HG02981 (cell line): ENCODE measurements at regions not wholly inside any gene's neighbourhood (a gene's known extent, or its start where the extent isn't known, plus 50 kb on each side); places are given as distances from the start of the nearest gene placed in this dataset.

Experiments used
- ATAC-seq: cut with Tn5 transposase; IDR thresholded peaks from one replicate; pipeline ENCODE4 v1.9.1; 2021; ENCODE audit warnings: mild to moderate bottlenecking, moderate library complexity; ENCODE audit not compliant: unreplicated experiment

DNA sequence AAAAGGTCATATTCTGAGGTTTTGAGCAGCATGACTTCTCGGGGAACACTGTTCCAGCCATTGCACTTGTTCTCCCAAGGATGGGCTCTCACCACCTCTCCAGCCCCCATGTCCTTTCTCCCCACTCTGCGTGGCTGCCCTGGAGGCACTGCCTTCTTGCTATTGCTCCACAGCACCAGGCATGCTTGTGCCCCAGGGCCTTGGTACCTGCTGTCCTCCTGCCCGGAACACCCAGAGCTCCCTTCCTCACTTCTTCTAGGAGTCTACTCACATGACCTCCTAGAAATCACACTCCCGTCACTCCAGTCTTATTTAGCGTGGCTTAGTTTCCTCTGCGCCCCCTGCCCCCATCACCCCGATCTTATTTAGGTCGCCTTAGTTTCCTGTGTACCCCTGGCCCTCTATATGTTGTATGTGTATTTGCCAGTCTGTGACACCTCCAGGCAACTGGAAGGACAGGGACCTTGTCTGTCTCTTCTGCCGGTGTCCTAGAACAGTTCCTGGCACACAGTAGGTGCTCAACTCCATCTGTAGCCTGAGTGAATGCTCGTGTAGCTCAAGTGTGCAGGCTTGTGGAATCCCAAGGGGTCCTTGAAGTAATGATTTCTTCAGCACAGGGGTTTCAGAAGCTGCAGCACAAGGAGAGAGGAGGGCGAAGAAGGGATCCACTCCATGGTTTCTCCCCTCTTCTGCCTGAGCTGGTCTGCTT lies 208.6 kb upstream of the CIBAR2 start:
- ATAC-seq: no peak

- ATAC-seq: no peak
These were observed 209.4 kb upstream of the CIBAR2 start for GRCh38 chr16:85321509-85322271.

DNA sequence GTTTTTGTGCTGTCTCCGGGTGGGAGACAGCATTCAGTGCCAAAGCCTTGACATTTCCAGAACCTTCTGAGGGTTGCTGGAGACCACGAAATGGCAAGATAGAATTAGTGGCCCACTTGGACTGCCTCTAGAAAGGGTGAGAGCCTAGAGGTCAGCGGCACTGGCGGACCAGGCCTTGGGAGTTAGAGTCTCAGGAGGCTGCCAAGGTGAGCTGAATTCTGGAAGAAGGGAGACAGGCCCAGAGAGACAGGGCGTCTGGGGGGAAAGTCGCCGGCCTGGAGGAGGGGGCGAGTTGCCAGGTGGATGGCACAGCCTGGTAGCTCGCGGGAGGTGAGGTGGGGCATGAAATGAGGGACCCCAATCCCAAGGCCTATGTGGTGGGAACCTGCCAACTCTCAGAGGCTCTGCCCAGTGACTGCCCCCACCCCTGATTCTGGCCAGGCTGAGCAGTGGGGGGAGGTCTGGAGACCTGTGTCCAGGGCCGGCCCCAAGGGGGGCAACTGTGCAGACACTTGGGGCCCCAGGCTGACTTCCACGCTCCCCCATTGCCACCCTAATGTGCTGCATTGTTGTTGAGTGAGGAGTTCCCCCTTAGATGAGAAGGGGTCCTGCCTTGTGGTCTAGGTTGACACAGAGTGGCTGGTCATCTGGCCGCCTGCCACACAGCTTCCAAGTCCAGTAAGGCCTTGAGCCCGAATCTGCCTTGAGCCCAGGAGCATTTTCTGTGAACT lies 211.1 kb upstream of the CIBAR2 start:
- ATAC-seq: no peak

DNA sequence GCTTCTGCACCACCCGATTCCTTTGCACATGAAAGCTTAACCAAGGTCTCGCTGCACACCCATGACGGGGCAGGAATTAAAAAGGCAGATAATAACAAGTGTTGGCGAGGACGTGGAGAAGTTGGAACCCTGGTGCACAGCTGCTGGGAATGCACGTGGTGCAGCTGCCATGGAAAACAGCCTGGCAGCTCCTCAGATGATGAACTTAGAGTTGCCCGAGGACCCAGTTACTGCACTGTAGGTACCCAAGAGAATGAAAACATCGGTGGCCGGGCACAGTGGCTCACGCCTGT lies 211.6 kb upstream of the CIBAR2 start:
- no peak for ATAC-seq

- ATAC-seq: no peak
These were observed 212.2 kb upstream of the CIBAR2 start for GRCh38 chr16:85324488-85324887.

DNA sequence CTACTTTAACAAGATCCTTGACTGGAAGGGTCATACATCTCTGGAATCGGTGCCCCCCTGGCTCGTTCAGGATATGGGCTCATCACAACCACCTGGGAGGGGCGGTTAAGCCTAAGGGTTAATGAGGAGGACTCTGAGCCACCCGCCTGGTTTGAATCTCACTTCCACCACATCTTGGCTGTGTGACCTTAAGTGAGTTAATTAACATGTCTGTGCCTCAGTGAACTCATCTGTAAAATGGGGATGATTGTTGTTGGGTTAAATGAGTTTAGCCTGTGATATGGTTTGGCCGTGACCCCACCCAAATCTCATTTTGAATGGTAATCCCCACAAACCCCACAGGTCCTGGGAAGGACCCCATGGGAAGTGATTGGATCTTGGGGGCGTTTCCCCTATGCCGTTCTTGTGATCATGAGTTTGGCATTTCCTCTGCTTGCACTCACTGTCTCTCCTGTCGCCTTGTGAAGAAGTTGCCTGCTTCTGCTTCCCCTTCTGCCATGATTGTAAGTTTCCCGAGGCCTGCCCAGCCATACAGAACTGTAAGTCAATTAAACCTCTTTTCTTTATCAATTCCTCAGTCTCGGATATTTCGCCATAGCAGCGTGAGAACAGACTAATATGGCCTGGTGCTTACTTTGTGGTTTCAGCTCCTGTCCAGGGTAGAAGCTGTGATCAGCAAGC lies 214.0 kb upstream of the CIBAR2 start:
- ATAC-seq: no peak

DNA sequence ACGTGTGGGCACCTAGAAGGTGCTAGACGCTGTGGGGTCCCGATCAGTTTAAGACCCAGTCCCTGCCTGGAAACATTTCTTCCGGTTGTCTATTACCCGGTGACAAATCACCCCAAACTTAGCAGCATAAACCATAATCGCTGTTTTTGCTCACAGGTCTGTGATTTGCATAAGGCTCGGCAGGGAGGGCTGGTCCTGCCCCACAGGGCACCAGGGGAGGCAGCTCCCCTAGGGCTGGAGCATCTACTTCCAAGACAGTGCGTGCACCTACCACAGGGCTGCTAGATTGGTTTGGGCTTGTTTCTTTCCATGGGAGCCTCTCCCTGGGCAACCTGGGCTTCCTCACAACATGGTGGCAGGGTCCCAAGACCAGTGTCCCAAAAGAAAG lies 214.5 kb upstream of the CIBAR2 start:
- ATAC-seq: no peak

DNA sequence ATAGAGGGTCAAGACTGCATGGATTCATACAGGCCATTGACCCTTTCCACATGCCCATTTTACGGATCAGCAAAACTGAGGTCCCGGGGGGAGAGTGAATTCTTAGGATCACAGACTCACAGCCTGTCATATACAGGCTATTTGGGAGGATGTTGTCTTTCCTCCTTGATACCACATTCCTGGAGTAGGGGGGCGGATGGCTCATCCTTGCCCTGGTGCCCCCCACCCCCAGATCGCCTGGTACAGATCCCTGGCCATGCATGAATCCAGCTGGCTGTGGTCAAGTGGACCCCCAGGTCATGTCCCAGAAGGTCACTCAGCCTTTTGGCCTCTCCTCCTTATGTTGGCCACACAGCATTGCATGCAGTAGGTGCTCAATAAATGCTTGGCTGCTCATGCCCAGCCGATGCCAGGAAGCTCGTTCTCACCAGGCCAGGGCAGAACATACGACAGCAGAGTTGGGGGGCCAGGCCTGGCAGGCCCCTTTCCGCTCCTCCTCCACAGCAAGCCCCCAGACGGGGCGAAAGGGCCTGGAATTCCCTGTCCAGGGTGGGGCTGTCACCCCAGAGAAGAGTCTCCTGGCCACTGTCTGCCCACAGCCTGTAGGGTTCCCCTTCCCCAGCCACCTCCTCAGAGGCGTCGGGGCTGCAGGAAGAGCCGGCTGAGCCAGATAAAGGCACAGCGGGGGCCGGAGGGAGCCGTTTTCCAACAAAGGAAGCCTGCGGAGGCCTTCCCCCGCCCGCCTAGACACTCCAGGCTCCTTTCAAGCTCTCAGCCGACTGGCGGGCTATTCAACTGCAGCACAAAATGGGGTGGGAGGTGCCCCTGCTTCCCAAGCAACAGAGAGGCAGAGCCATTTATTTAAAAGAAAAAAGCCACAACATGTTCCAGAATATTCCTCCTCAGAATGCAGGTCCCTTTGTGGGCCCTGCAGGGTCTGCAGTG lies 215.7 kb upstream of the CIBAR2 start:
- ATAC-seq: no peak

GRCh38 chr16:85328676-85329058 lies 216.4 kb upstream of the CIBAR2 start:
- no peak for ATAC-seq

- no peak for ATAC-seq
These were observed 217.0 kb upstream of the CIBAR2 start for GRCh38 chr16:85329059-85329812.

DNA sequence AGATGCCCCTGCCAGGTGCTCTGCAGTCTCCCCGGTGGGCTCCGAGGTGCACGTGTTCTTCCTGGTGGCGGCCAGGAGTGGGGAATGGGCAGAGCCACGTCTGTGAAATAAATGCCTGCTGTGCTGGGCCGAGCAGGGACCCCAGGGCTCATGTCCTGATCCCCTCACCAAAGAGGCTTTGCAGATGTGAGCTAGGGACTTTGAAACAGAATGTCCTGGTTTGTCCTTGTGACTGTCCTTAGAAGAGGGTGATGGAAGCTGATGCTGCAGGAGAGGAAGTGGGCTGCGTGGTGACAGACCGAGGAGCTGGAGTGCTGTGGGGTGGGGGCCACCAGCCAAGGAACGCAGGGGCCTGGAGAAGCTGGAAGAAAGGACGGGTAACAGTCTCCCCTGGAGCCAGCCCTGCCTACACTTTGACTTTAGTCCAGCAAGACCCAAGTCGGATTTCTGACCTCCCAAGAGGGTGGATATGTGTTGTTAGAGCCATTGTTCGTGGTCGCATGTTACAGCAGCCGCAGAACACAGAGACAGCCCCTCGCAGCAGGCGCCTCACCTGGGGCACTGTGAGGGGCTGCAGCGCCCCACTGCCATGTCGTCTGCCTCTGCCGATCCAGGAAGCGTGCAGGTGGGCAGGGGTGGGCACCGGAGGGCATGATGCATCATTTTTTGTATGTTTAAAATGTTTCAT lies 217.9 kb upstream of the CIBAR2 start:
- no peak for ATAC-seq

GRCh38 chr16:85330694-85331188 lies 218.5 kb upstream of the CIBAR2 start:
- no peak for ATAC-seq

DNA sequence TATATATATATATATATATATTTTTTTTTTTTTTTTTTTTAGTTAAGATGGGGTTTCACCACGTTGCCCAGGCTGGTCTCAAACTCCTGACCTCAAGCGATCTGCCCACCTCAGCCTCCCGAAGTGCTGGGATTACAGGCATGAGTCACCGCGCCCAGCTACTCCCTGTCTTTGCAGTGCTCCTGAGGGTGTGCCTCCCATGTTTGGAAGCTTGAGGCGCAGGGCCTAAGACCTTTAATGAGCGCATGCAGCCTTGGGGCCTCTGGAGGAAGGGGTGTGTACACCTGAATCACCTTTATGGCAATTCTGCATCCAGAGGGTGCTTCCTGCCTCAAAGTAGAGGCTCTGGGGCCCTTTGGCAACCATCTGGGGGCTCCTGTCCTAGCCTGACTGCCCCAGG lies 219.4 kb upstream of the CIBAR2 start:
- ATAC-seq: no peak

GRCh38 chr16:85332175-85332574 lies 219.9 kb upstream of the CIBAR2 start:
- no peak for ATAC-seq

GRCh38 chr16:85333337-85333736 lies 221.1 kb upstream of the CIBAR2 start:
- ATAC-seq: no peak

DNA sequence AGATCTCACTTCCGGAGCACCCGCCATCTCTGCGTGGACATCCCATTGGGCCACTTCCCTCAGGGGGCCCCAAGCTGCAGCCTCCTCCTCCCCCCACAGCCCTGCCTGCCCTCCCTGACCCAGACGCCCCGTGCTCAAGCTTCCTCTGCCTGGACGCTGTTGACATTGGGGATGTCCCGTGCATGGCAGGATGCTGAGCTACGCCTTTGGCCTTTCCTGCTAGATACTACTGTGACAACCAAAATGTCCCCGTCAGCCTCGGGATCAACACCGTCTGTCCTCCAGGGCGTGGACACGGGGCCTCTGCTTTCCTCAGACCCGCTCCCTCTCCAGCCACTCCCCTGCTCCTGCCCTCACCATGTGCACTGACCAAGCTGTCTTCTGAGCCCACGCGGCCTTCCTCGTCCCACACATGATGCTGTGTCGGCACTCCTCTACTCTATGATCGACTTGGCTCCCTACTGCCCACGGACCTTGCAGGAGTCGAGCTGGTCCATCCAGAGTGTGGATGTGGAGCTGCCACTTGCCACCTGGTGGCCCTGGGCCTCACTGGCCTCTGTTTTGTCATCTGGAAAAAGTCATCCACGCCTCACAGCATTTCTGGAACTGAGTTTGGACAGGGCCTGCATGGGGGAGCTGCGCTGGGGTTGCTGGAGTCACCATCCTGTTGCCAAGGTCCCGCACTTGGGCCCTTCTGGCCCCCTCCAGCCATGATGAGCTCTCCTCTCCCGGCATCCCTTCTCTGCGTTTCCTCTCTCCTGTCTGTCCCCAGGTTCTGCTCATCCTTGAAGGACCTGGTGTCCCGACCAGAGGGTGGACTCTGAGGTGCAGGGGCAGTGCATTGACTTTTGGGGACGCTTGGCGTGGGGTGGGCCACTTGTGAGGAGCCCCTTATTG lies 221.7 kb upstream of the CIBAR2 start:
- no peak for ATAC-seq

- no peak for ATAC-seq
These were observed 222.7 kb upstream of the CIBAR2 start for GRCh38 chr16:85334718-85335583.
